SK-N-SH (cell line): ENCODE measurements at regions not wholly inside any gene's neighbourhood (a gene's known extent, or its start where the extent isn't known, plus 50 kb on each side); places are given as distances from the start of the nearest gene placed in this dataset.

Experiments
- CTCF ChIA-PET: fragments of 300-600, 350-600 bp; formaldehyde crosslinking; extraction: SDS; loops from one replicate; lab custom pipeline; 2021; lab: Yijun Ruan, JAX
- POLR2A ChIA-PET: fragments of 350-600 bp; sonication (Branson Sonifier 250); formaldehyde crosslinking; extraction: SDS; loops from one replicate; lab custom pipeline; 2020; ENCODE audit warnings: antibody characterized with exemption, inconsistent platforms; lab: Yijun Ruan, JAX
- DNase-seq: peaks from one replicate; pipeline ENCODE4 v3.0.0; 2012
- H2AFZ ChIP-seq: fragments of 200-600 bp; sonication (generic); 2 replicates; pipeline ENCODE4 v1.8.1; 2016; ENCODE audit warnings: antibody characterized with exemption, mild to moderate bottlenecking, low read depth
- H3F3A ChIP-seq: fragments of 200-600 bp; sonication (generic); replicated peaks from 2 replicates; pipeline ENCODE3; 2016; ENCODE audit warnings: antibody characterized with exemption, mild to moderate bottlenecking; ENCODE audit not compliant: insufficient read depth
- H3K27ac ChIP-seq, 2 experiments: fragments of 200-500 bp in 1 of 2; fragments of 200-600 bp in 1 of 2; sonication (Bioruptor generic) in 1 of 2; sonication (generic), shearing (Covaris generic) in 1 of 2; 2 replicates each; pipeline versions ENCODE4 v1.5.1 to v1.6.1; 2014 to 2016; ENCODE audit warnings: low read depth in 2 of 2, inconsistent platforms in 1 of 2, low read length in 1 of 2, mild to moderate bottlenecking in 1 of 2, mixed read lengths in 1 of 2
- H3K27me3 ChIP-seq: fragments of 200-600 bp; sonication (generic), shearing (Covaris generic); 2 replicates; pipeline ENCODE4 v1.6.1; 2016; ENCODE audit warnings: mixed run types; ENCODE audit not compliant: insufficient read depth
- H3K36me3 ChIP-seq, 2 experiments: fragments of 200-500 bp in 1 of 2; fragments of 200-600 bp in 1 of 2; sonication (Bioruptor generic) in 1 of 2; sonication (generic) in 1 of 2; replicated peaks in 1 of 2; 2 replicates each; pipeline versions ENCODE3 to v1.5.1; 2014 to 2016; ENCODE audit warnings: low read length in 1 of 2, mild to moderate bottlenecking in 1 of 2; ENCODE audit not compliant: insufficient read depth in 2 of 2, control insufficient read depth in 1 of 2
- H3K4me1 ChIP-seq, 2 experiments: fragments of 200-500 bp in 1 of 2; fragments of 200-600 bp in 1 of 2; sonication (Bioruptor generic) in 1 of 2; sonication (generic), shearing (Covaris generic) in 1 of 2; 2 replicates each; pipeline versions ENCODE4 v1.5.1 to v1.6.1; 2014 to 2016; ENCODE audit warnings: low read depth in 1 of 2, low read length in 1 of 2, mixed run types in 1 of 2; ENCODE audit not compliant: insufficient read depth in 2 of 2, control insufficient read depth in 1 of 2
- H3K4me2 ChIP-seq: fragments of 200-600 bp; sonication (generic), shearing (Covaris generic); 2 replicates; pipeline ENCODE4 v1.6.1; 2017; ENCODE audit warnings: mixed run types
- H3K4me3 ChIP-seq, 2 experiments: fragments of 200-500 bp in 1 of 2; fragments of 200-600 bp in 1 of 2; sonication (Bioruptor generic) in 1 of 2; sonication (generic), shearing (Covaris generic) in 1 of 2; 2 replicates each; pipeline versions ENCODE4 v1.5.1 to v1.8.1; 2014 to 2016; ENCODE audit warnings: low read depth in 2 of 2, inconsistent platforms in 1 of 2, low read length in 1 of 2, mild to moderate bottlenecking in 1 of 2, mixed read lengths in 1 of 2, moderate library complexity in 1 of 2
- H3K79me2 ChIP-seq: fragments of 200-600 bp; sonication (generic); 2 replicates; pipeline ENCODE4 v1.8.1; 2017; ENCODE audit warnings: mild to moderate bottlenecking; ENCODE audit not compliant: insufficient read depth
- H3K9ac ChIP-seq: fragments of 200-600 bp; sonication (generic); 2 replicates; pipeline ENCODE4 v1.6.1; 2017; ENCODE audit warnings: mixed run types
- H3K9me2 ChIP-seq: fragments of 200-600 bp; sonication (generic); 2 replicates; pipeline ENCODE4 v1.6.1; 2017; ENCODE audit warnings: mixed run types
- H3K9me3 ChIP-seq: fragments of 200-600 bp; sonication (generic); 2 replicates; pipeline ENCODE4 v1.6.1; 2017; ENCODE audit warnings: mixed run types, mild to moderate bottlenecking, moderate library complexity
- H4K20me1 ChIP-seq: fragments of 200-600 bp; sonication (generic); 2 replicates; pipeline ENCODE4 v1.6.1; 2017; ENCODE audit warnings: mild to moderate bottlenecking, mixed run types; ENCODE audit not compliant: insufficient read depth
- CHD2 ChIP-seq: fragments of 150-350 bp; IDR thresholded peaks from 2 replicates; pipeline ENCODE4 v1.6.1; 2018; ENCODE audit warnings: low read length; ENCODE audit not compliant: partially characterized antibody
- CTCF ChIP-seq: fragments of 200-600 bp; sonication (generic); IDR thresholded peaks from 2 replicates; pipeline ENCODE4 v1.6.1; 2017; ENCODE audit warnings: antibody characterized with exemption, mild to moderate bottlenecking, moderate library complexity
- EZH2phosphoT487 ChIP-seq: fragments of 200-600 bp; sonication (generic); IDR thresholded peaks from 2 replicates; pipeline ENCODE4 v1.6.1; 2017; ENCODE audit warnings: low read depth, mixed run types, mild to moderate bottlenecking, antibody characterized with exemption, moderate library complexity, borderline replicate concordance
- FOSL2 ChIP-seq: IDR thresholded peaks from 2 replicates; pipeline ENCODE4 v1.4.0; 2012; ENCODE audit warnings: low read depth, mild to moderate bottlenecking, moderate library complexity, borderline replicate concordance
- FOXJ3 ChIP-seq: sonication (generic); formaldehyde crosslinking; IDR thresholded peaks from 2 replicates; pipeline ENCODE4 v1.5.1; 2020; ENCODE audit warnings: mild to moderate bottlenecking, missing genetic modification reagents
- GABPA ChIP-seq: IDR thresholded peaks from 2 replicates; pipeline ENCODE4 v1.4.0; 2012; ENCODE audit warnings: low read depth, mild to moderate bottlenecking
- MAX ChIP-seq: IDR thresholded peaks from 2 replicates; pipeline ENCODE4 v1.4.0; 2012; ENCODE audit warnings: low read depth
- MXI1 ChIP-seq: IDR thresholded peaks from 2 replicates; pipeline ENCODE4 v1.6.1; 2012; ENCODE audit warnings: mild to moderate bottlenecking, low read depth, low read length, improper control_type of control experiment
- NFIC ChIP-seq: IDR thresholded peaks from 2 replicates; pipeline ENCODE4 v1.4.0; 2012; ENCODE audit warnings: borderline replicate concordance
- NRF1 ChIP-seq: IDR thresholded peaks from 2 replicates; pipeline ENCODE4 v1.6.1; 2012; ENCODE audit warnings: low read depth, mild to moderate bottlenecking, low read length
- PBX3 ChIP-seq: IDR thresholded peaks from 2 replicates; pipeline ENCODE4; 2012
- RCOR1 ChIP-seq: fragments of 150-350 bp; IDR thresholded peaks from 2 replicates; pipeline ENCODE4 v1.6.1; 2017; ENCODE audit warnings: antibody characterized with exemption, low read length
- REST ChIP-seq: IDR thresholded peaks from 2 replicates; pipeline ENCODE4 v1.6.1; 2012; ENCODE audit warnings: mild to moderate bottlenecking, low read depth, low read length, moderate library complexity
- RFX5 ChIP-seq: IDR thresholded peaks from 2 replicates; pipeline ENCODE4 v1.6.1; 2012; ENCODE audit warnings: mild to moderate bottlenecking, improper control_type of control experiment, low read length
- RXRA ChIP-seq: IDR thresholded peaks from 2 replicates; pipeline ENCODE4 v1.4.0; 2012; ENCODE audit warnings: low read depth, mild to moderate bottlenecking, borderline replicate concordance
- SIN3A ChIP-seq: IDR thresholded peaks from 2 replicates; pipeline ENCODE4 v1.6.1; 2012; ENCODE audit warnings: low read depth, mild to moderate bottlenecking, low read length, moderate library complexity, borderline replicate concordance
- SMC3 ChIP-seq: IDR thresholded peaks from 2 replicates; pipeline ENCODE4 v1.6.1; 2012; ENCODE audit warnings: low read depth, low read length, improper control_type of control experiment
- TAF1 ChIP-seq: IDR thresholded peaks from 2 replicates; pipeline ENCODE4 v1.6.1; 2012; ENCODE audit warnings: low read depth, mild to moderate bottlenecking, low read length, moderate library complexity, borderline replicate concordance
- USF1 ChIP-seq: IDR thresholded peaks from 2 replicates; pipeline ENCODE4 v1.4.0; 2012; ENCODE audit warnings: low read depth, borderline replicate concordance
- ZBTB33 ChIP-seq: IDR thresholded peaks from 2 replicates; pipeline ENCODE4 v1.4.0; 2012; ENCODE audit warnings: low read depth, borderline replicate concordance
- WGBS: methylation state at CpG from one replicate; pipeline ENCODE4 v1.1.6; 2017; ENCODE audit warnings: low lambda C conversion rate; 5-methylcytosine and 5-hydroxymethylcytosine counted together

GRCh38 chr15:29566914-29567313, 255.4 kb downstream of the TJP1 start:
- H4K20me1 ChIP-seq, result no peaks in the 10 kb centered on the region
- no peak for TF ChIP-seq SIN3A
- no peak for TF ChIP-seq RXRA
- no peak for TF ChIP-seq CTCF
- TF ChIP-seq MAX, result no peak
- no peak for TF ChIP-seq NRF1
- no peak for TF ChIP-seq RFX5
- TF ChIP-seq NFIC, result no peak
- no peak for TF ChIP-seq PBX3
- no peak for TF ChIP-seq REST
- no peak for TF ChIP-seq SMC3
- TF ChIP-seq CHD2, result no peak
- TF ChIP-seq MXI1, result no peak
- no peak for TF ChIP-seq FOSL2
- TF ChIP-seq RCOR1, result no peak
- TF ChIP-seq USF1, result no peak
- TF ChIP-seq ZBTB33, result no peak
- TF ChIP-seq FOXJ3 (CRISPR knock-in tag), result no peak
- TF ChIP-seq GABPA, result no peak
- TF ChIP-seq TAF1, result no peak
- no peak for TF ChIP-seq EZH2phosphoT487
- WGBS, result 36% methylated on average over 3 of the region's 3 CpGs
- H3K9me2 ChIP-seq, result no peaks in the 10 kb centered on the region
- no peak overlapping the region for H3K4me2 ChIP-seq
- no peak overlapping the region for H3K4me3 ChIP-seq
- H3K9me3 ChIP-seq, result no peaks in the 10 kb centered on the region
- DNase-seq, result no peak
- CTCF ChIA-PET, result no interaction called here
- peaks cover 0 to 4% of the 10 kb centered on the region in 2 experiments; a peak in 1 of 4 replicates for H3K4me1 ChIP-seq
- H3F3A ChIP-seq, result no peaks in the 10 kb centered on the region
- no peaks in the 10 kb centered on the region for H3K36me3 ChIP-seq
- no peaks in the 10 kb centered on the region for H3K79me2 ChIP-seq
- POLR2A ChIA-PET, result no interaction called here
- H3K27ac ChIP-seq, result no peak overlapping the region
- H3K27me3 ChIP-seq, result peaks cover 40% of the 10 kb centered on the region
- no peak overlapping the region for H3K9ac ChIP-seq
- H2AFZ ChIP-seq, result no peak overlapping the region
